Aorta (tissue), 5 donors: ENCODE measurements at regions not wholly inside any gene's neighbourhood (a gene's known extent, or its start where the extent isn't known, plus 50 kb on each side); places are given as distances from the start of the nearest gene placed in this dataset.

ENCODE experiments used
- ATAC-seq: fragments of 200-7000 bp; cut with Tn5 transposase; one replicate; pipeline ENCODE4 v1.9.1; 2022; ENCODE audit warnings: moderate library complexity; ENCODE audit not compliant: low FRiP score
- DNase-seq, 2 donors: peaks; one replicate each; pipeline ENCODE4 v3.0.0-alpha.2; 2020
- H3K27ac ChIP-seq, 2 donors: one replicate each; pipeline ENCODE4 v1.5.1; 2013; ENCODE audit warnings: low read length in 2 of 2, mild to moderate bottlenecking in 2 of 2, moderate library complexity in 2 of 2, control low read depth in 1 of 2, inconsistent platforms in 1 of 2, low read depth in 1 of 2
- H3K27me3 ChIP-seq, 2 donors: one replicate each; pipeline ENCODE4 v1.6.1; 2013; ENCODE audit warnings: control low read depth in 1 of 2, low read length in 1 of 2, mild to moderate bottlenecking in 1 of 2, moderate library complexity in 1 of 2; ENCODE audit not compliant: insufficient read depth in 2 of 2, control insufficient read depth in 1 of 2
- H3K36me3 ChIP-seq, 2 donors: one replicate each; pipeline ENCODE4 v1.6.1; 2013; ENCODE audit warnings: control low read depth in 1 of 2, low read length in 1 of 2, mild to moderate bottlenecking in 1 of 2; ENCODE audit not compliant: insufficient read depth in 2 of 2, control insufficient read depth in 1 of 2
- H3K4me1 ChIP-seq, 2 donors: one replicate each; pipeline ENCODE4 v1.6.1; 2013; ENCODE audit warnings: low read length in 2 of 2, control low read depth in 1 of 2, mild to moderate bottlenecking in 1 of 2, moderate library complexity in 1 of 2; ENCODE audit not compliant: insufficient read depth in 2 of 2, control insufficient read depth in 1 of 2
- H3K4me3 ChIP-seq, 2 donors: one replicate each; pipeline ENCODE4 v1.5.1; 2013; ENCODE audit warnings: low read length in 2 of 2, control low read depth in 1 of 2, mild to moderate bottlenecking in 1 of 2
- H3K9me3 ChIP-seq: one replicate; pipeline ENCODE4 v1.6.1; 2013; ENCODE audit warnings: mild to moderate bottlenecking, low read length; ENCODE audit not compliant: control insufficient read depth
- WGBS, 2 donors: extraction: QIAGEN DNeasy Blood & Tissue Kit; methylation state at CpG; one replicate each; pipeline ENCODE4 v1.1.7; 2013; 5-methylcytosine and 5-hydroxymethylcytosine counted together
- intact Hi-C, 2 donors: fragments of 100-400 bp; cut with DNase I; formaldehyde crosslinking; loops; one replicate each; pipeline versions ENCODE4 v1.14.2 to v1.15.0; 2022
- donor health status: healthy with polysubstance abuse.
- donor health status: Bipolar disorder and iron deficiency.
- donor health status: DM: no; HTN: no; CAD: no.
- donor health status: DM: no; HTN: no; CAD: no.
- donor health status: DM: yes; HTN: yes; CAD: no.

DNA sequence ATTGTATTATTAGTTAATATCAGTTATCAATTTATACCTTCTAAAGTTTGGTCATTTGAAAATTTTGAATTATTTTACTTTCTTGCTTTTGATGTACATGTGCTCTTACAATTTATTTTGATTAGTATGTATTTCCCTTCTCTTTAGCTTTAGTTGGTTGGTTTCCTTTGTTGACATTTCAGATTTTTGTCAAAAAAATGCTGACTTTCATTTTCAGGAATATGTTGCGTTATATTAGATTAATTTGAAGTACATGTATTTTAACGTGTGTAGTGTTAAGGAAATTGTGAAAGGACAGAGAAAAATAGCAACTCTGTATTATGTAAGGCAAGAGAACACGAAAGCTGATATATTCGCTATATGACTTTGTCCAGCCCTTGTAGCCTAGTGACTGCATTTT, 342.9 kb upstream of the SLITRK6 start:
- H3K27me3 ChIP-seq = no peaks in the 10 kb centered on the region
- no peak for ATAC-seq
- H3K9me3 ChIP-seq = peaks cover 2% of the 10 kb centered on the region
- intact Hi-C loops = no loop called here
- no peak for DNase-seq
- no peaks in the 10 kb centered on the region for H3K4me1 ChIP-seq
- WGBS, 2 donors = 71 to 81% methylated on average over 4 of the region's 4 CpGs
- no peak overlapping the region for H3K4me3 ChIP-seq
- H3K27ac ChIP-seq = no peak overlapping the region
- H3K36me3 ChIP-seq = no peaks in the 10 kb centered on the region

DNA sequence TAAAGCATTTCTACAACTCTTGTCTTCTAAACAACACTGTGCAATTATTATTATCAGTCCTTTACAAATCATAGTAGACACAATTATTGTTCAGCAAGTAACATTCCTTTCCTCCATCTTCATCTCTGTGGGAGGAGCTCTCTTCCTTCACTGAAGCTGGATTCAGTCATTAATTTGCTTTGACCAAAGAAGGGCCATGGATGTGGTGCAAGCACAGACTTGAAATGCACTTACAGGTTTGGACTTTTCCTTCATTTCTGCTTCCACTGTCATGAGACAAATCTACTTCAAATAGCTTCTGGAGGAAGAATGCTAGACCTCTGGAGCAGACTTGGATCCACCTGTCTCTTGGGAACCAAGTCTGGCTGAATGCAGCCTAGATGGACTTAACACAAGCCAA, 336.6 kb upstream of the SLITRK6 start:
- intact Hi-C loops = no loop called here
- H3K27me3 ChIP-seq = no peaks in the 10 kb centered on the region
- no peak for DNase-seq
- ATAC-seq = no peak
- H3K9me3 ChIP-seq = peaks cover 2% of the 10 kb centered on the region
- no peaks in the 10 kb centered on the region for H3K4me1 ChIP-seq
- no peak overlapping the region for H3K4me3 ChIP-seq
- no peak overlapping the region for H3K27ac ChIP-seq
- no peaks in the 10 kb centered on the region for H3K36me3 ChIP-seq

DNA sequence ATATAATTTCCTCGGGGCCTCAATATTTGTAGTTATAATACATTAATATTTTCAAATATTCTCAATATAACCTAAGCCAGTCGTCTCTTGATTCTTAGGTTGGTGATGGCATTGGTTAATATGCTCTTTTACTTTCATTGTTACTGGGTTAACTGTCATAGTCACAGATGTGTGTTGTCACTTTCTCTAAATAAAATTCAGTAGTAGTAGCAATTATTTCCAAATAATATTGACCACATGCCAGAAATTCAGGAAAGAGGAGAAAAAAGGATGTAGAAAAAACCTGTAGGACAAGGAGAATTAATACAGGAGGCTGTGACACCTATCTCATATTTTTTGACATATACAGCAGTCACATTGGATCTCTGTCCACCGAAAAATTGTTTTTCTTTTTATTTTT, 322.7 kb upstream of the SLITRK6 start:
- no peaks in the 10 kb centered on the region for H3K9me3 ChIP-seq
- H3K27me3 ChIP-seq = no peaks in the 10 kb centered on the region
- H3K36me3 ChIP-seq = no peaks in the 10 kb centered on the region
- H3K27ac ChIP-seq = no peak overlapping the region
- H3K4me1 ChIP-seq = no peaks in the 10 kb centered on the region
- ATAC-seq (no peak), DNase-seq (no peak)
- intact Hi-C loops = no loop called here
- H3K4me3 ChIP-seq = no peak overlapping the region
- 69 to 76% methylated on average over 3 of the region's 3 CpGs for WGBS, 2 donors

DNA sequence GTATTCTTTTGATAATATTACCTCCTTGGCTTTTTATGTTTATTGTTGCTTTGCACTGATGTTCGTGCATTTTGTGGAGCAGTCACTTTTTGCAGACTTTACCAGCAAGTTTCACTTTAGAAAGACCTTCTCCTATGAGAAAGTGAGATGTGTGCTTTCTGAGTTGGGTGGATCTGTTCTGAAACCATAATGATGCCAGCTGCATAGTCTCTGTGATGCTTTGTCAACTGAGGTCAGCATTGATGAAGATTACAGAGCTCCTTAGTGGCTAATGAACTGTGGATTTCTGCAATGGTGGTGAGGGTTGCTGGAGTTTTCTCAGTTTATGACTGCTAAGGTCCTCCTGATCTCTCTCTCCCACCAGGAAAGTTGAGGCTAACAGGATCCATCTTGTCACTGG, 309.9 kb upstream of the SLITRK6 start:
- DNase-seq (no peak), ATAC-seq (no peak)
- no peaks in the 10 kb centered on the region for H3K9me3 ChIP-seq
- H3K27me3 ChIP-seq = no peaks in the 10 kb centered on the region
- H3K27ac ChIP-seq = no peak overlapping the region
- H3K4me1 ChIP-seq = no peaks in the 10 kb centered on the region
- no peak overlapping the region for H3K4me3 ChIP-seq
- H3K36me3 ChIP-seq = no peaks in the 10 kb centered on the region
- intact Hi-C loops = no loop called here
- 72 to 79% methylated on average over 1 of the region's 1 CpG for WGBS, 2 donors

DNA sequence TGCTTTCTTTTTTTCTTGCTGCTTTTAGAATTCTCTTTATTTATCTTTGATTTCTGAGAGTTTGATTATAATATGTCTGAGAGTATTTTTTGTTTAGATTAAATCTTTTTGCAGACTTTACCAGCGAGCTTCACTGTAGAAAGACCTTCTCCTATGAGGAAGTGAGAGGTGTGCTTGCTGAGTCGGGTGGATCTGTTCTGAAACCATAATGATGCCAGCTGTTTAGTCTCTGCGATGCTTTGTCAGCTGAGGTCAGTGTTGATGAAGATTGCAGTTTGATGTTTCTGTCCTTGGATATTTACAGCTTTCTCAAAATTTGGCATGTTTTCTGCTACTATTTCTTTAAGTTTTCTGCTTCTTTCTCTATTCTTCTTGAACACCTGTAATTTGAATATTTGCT, 309.1 kb upstream of the SLITRK6 start:
- no peaks in the 10 kb centered on the region for H3K27me3 ChIP-seq
- intact Hi-C loops = no loop called here
- H3K4me3 ChIP-seq = no peak overlapping the region
- 73 to 75% methylated on average over 3 of the region's 3 CpGs for WGBS, 2 donors
- H3K4me1 ChIP-seq = no peaks in the 10 kb centered on the region
- ATAC-seq = no peak
- no peak overlapping the region for H3K27ac ChIP-seq
- H3K36me3 ChIP-seq = no peaks in the 10 kb centered on the region
- no peak for DNase-seq
- H3K9me3 ChIP-seq = no peaks in the 10 kb centered on the region

DNA sequence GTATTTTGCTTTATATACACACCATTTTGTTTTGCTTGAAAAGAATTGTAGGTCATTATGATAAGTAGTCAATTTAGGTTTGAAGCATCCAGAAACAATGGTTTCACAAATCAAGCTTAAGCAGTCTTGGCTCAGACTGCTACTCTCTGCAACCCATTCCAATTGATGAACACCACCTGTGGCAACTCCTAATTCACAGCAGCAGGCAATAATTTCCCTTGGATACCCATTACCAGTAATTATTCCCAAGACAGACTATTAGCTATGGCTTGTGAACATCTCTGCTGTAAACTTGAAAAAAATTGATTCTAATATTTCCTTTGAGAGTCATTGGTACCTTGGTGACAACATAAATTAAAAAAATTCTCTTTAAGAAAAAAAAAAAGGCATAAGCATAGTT, 299.3 kb upstream of the SLITRK6 start:
- intact Hi-C loops = no loop called here
- Histone ChIP-seq H3K27me3 (no peaks in the 10 kb centered on the region), H3K9me3 (no peaks in the 10 kb centered on the region), H3K4me3 (no peak overlapping the region), H3K36me3 (no peaks in the 10 kb centered on the region), H3K27ac (no peak overlapping the region), H3K4me1 (no peaks in the 10 kb centered on the region)
- ATAC-seq = no peak
- DNase-seq = no peak

DNA sequence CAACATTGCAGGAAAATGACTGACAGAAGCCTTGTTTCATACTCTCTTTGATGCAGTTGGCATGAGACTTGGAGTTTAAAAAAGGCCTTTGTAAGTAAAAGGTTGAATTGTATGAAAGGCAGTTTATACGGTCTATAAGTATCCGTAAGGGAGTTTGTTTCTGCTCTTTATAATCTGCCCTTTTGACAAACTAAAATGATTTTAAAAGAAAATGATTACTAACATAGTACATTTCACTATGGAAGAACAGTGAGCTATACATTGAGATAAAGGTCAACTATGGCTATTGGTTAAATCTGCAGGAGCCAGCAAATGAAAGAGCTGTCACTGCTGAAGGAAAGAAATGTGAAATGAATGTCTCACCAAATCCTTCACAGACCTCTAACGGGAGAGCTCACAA, 296.1 kb upstream of the SLITRK6 start:
- 73 to 81% methylated on average over 3 of the region's 3 CpGs for WGBS, 2 donors
- intact Hi-C loops = no loop called here
- ATAC-seq = no peak
- no peaks in the 10 kb centered on the region for H3K9me3 ChIP-seq
- no peaks in the 10 kb centered on the region for H3K4me1 ChIP-seq
- no peaks in the 10 kb centered on the region for H3K27me3 ChIP-seq
- DNase-seq = no peak
- no peaks in the 10 kb centered on the region for H3K36me3 ChIP-seq
- no peak overlapping the region for H3K4me3 ChIP-seq
- no peak overlapping the region for H3K27ac ChIP-seq

DNA sequence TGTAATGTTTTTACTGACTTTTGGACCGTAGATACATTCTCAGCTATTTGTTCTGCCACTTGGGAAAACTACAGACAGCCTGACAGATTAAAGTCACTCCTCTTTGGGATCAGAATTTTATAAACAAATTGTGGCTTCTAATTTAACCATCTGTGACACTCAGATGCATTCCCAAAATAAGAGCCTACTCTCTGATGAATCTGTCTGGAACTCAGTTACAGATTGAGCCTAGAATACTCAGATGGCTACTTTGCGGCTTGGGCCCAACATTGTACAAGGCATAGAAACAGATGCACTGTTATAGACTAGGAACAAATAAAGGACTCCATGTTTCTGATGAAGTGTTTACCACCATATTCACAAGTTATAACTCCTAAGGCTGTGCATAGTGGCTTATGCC, 291.0 kb upstream of the SLITRK6 start:
- no peak for DNase-seq
- H3K9me3 ChIP-seq = no peaks in the 10 kb centered on the region
- intact Hi-C loops = no loop called here
- H3K4me1 ChIP-seq = no peaks in the 10 kb centered on the region
- H3K4me3 ChIP-seq = no peak overlapping the region
- H3K27me3 ChIP-seq = no peaks in the 10 kb centered on the region
- H3K36me3 ChIP-seq = no peaks in the 10 kb centered on the region
- 16 to 19% methylated on average over 2 of the region's 2 CpGs for WGBS, 2 donors
- no peak for ATAC-seq
- H3K27ac ChIP-seq = no peak overlapping the region

DNA sequence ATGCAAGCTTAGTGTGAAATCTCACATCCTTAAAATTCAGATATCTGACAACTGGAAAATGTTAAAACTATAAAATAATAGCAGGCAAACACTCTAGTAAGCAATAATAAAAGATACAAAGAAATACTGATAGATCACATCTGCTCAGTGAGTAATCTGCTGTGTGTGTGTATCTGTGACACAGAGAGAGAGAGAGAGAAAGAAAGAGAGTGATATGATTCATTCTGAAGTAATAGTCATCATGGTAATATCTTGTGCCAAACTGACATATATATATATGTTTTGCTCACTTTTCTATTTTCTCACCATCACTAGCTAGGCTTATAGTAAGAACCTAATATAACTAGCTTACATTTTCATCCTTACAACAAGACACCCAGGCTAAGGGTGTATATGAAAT, 288.0 kb upstream of the SLITRK6 start:
- Histone ChIP-seq H3K4me1 (no peaks in the 10 kb centered on the region), H3K4me3 (no peak overlapping the region), H3K9me3 (no peaks in the 10 kb centered on the region), H3K36me3 (no peaks in the 10 kb centered on the region), H3K27ac (no peak overlapping the region), H3K27me3 (no peaks in the 10 kb centered on the region)
- no peak for ATAC-seq
- DNase-seq = no peak
- intact Hi-C loops = no loop called here

DNA sequence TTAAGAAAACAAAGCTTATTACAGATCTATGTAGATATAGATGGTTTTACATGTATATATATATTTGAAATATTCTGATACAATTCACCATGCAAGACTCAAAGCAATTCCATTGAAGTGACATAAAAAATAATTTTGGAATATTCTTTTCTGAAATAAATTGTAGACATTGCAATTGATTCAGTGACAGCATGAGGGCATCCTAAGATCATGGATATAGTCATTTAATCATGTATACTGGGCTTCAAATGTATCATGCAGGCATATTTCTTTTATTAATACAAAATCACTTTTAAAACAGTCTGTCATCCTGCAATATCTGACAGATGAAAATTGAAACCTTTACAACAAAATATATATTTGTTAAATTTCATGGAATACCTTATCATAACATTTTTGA, 286.7 kb upstream of the SLITRK6 start:
- intact Hi-C loops = no loop called here
- no peaks in the 10 kb centered on the region for H3K9me3 ChIP-seq
- no peaks in the 10 kb centered on the region for H3K4me1 ChIP-seq
- H3K27me3 ChIP-seq = no peaks in the 10 kb centered on the region
- DNase-seq (no peak), ATAC-seq (no peak)
- H3K4me3 ChIP-seq = no peak overlapping the region
- no peaks in the 10 kb centered on the region for H3K36me3 ChIP-seq
- H3K27ac ChIP-seq = no peak overlapping the region
